Panc1 (cell line): ENCODE measurements at regions not wholly inside any gene's neighbourhood (a gene's known extent, or its start where the extent isn't known, plus 50 kb on each side); places are given as distances from the start of the nearest gene placed in this dataset.
"Not testable (repeated sequence)": the region's sequence is repeated elsewhere in the genome, so short reads cannot be mapped to it uniquely, and the experiment has no call there.

Experiments
- ATAC-seq: fragments of 200-7000 bp; cut with Tn5 transposase; 2 replicates; pipeline ENCODE4 v1.9.1; 2020; ENCODE audit warnings: mild to moderate bottlenecking, moderate library complexity
- BruUV-seq: library from RNA; stranded (reverse); fragments of 400-500 nt; replicated peaks from 2 replicates; lab custom pipeline; 2021; lab: Mats Ljungman, UMichigan
- CTCF ChIA-PET: fragments of 300-600 bp; sonication (Branson Sonifier 250); formaldehyde crosslinking; loops from one replicate; lab custom pipeline; 2022; ENCODE audit warnings: antibody characterized with exemption; lab: Charles Lee
- POLR2A ChIA-PET: fragments of 300-600 bp; sonication (Branson Sonifier 250); formaldehyde crosslinking; loops from one replicate; lab custom pipeline; 2022; ENCODE audit warnings: antibody characterized with exemption; lab: Charles Lee
- DNase-seq: peaks from one replicate; pipeline ENCODE4 v3.0.0-alpha.2; 2010; ENCODE audit warnings: low read depth, low spot score
- H3K27ac ChIP-seq: 2 replicates; pipeline ENCODE4 v1.5.1; 2011; ENCODE audit warnings: mild to moderate bottlenecking, low read length, inconsistent platforms
- H3K27me3 ChIP-seq: fragments of 200-500 bp; sonication (Bioruptor generic); 2 replicates; pipeline ENCODE4 v1.6.0; 2014; ENCODE audit warnings: low read length, inconsistent platforms; ENCODE audit not compliant: control insufficient read depth, insufficient read depth
- H3K36me3 ChIP-seq: fragments of 200-500 bp; sonication (Bioruptor generic); 2 replicates; pipeline ENCODE4 v1.5.1; 2014; ENCODE audit warnings: inconsistent platforms, mild to moderate bottlenecking, low read length, moderate library complexity; ENCODE audit not compliant: control insufficient read depth, insufficient read depth
- H3K4me1 ChIP-seq: 2 replicates; pipeline ENCODE4 v1.5.1; 2011; ENCODE audit warnings: inconsistent platforms, mild to moderate bottlenecking, low read length, moderate library complexity; ENCODE audit not compliant: control insufficient read depth, insufficient read depth
- H3K4me3 ChIP-seq, 2 experiments: 2 replicates each; pipeline ENCODE4 v1.5.1; 2011 to 2012; ENCODE audit warnings: low read depth in 2 of 2, low read length in 2 of 2, mild to moderate bottlenecking in 2 of 2, inconsistent platforms in 1 of 2, moderate library complexity in 1 of 2
- H3K9me3 ChIP-seq: fragments of 200-500 bp; sonication (Bioruptor generic); 2 replicates; pipeline ENCODE4 v1.5.1; 2014; ENCODE audit warnings: low read depth, mild to moderate bottlenecking, inconsistent platforms, low read length, moderate library complexity; ENCODE audit not compliant: control insufficient read depth, insufficient read depth
- in situ Hi-C: cut with HindIII; loops from 2 replicates; pipeline ENCODE4 v1.10.0; 2016; ENCODE audit warnings: low sequenced_read_pairs, low pct_unique_long_range_greater_than_20kb
- intact Hi-C: fragments of 100-400 bp; cut with micrococcal nuclease; formaldehyde crosslinking; loops from one replicate; pipeline ENCODE4 v1.10.0; 2022; ENCODE audit not compliant: unreplicated experiment

DNA sequence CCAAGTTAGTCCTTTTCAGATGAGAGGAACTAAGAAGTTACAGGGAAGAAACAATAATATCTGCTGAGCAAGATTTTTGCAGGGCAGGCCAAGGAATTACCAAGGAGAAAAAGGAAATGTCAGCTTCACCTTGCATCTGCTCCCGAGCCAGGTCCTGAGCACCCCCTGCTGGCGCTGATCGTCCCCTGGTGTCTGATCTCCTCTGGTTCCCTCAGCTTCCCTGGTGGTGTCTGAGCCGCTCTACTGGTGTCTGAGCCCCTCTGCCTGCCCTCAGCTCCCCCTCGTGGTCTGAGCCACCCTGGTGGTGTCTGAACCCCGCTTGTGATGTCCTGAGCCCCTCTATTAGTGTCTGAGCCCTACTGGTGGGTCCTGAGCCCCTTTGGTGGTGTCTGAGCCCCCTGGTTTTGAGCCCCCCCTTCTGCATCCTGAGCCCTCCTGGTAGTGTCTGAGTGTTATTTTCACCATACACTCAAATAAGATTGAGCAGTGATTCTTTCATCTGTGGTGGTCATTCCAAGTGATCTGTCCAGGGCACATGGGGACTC, 196.6 kb upstream of the POTEB2 start:
- POLR2A ChIA-PET, BruUV-seq, CTCF ChIA-PET, in situ Hi-C loops, H3K27ac ChIP-seq, intact Hi-C loops, H3K36me3 ChIP-seq, H3K4me1 ChIP-seq, H3K27me3 ChIP-seq, H3K4me3 ChIP-seq, ATAC-seq, DNase-seq, H3K9me3 ChIP-seq: not testable (repeated sequence)

- H3K4me3 ChIP-seq, BruUV-seq, in situ Hi-C loops, H3K27ac ChIP-seq, H3K9me3 ChIP-seq, H3K27me3 ChIP-seq, ATAC-seq, POLR2A ChIA-PET, H3K4me1 ChIP-seq, DNase-seq, intact Hi-C loops, H3K36me3 ChIP-seq, CTCF ChIA-PET: not testable (repeated sequence)
These were observed 185.8 kb upstream of the POTEB2 start for GRCh38 chr15:21051866-21052265.

- POLR2A ChIA-PET, in situ Hi-C loops, BruUV-seq, DNase-seq, H3K9me3 ChIP-seq, H3K4me1 ChIP-seq, intact Hi-C loops, H3K27ac ChIP-seq, H3K4me3 ChIP-seq, H3K36me3 ChIP-seq, H3K27me3 ChIP-seq, CTCF ChIA-PET, ATAC-seq: not testable (repeated sequence)
These were observed 165.6 kb upstream of the POTEB2 start for GRCh38 chr15:21031703-21032102.

GRCh38 chr15:21029001-21029400, 162.9 kb upstream of the POTEB2 start:
- H3K4me1 ChIP-seq, BruUV-seq, POLR2A ChIA-PET, in situ Hi-C loops, DNase-seq, intact Hi-C loops, H3K27ac ChIP-seq, H3K9me3 ChIP-seq, H3K36me3 ChIP-seq, H3K4me3 ChIP-seq, H3K27me3 ChIP-seq, CTCF ChIA-PET, ATAC-seq: not testable (repeated sequence)

DNA sequence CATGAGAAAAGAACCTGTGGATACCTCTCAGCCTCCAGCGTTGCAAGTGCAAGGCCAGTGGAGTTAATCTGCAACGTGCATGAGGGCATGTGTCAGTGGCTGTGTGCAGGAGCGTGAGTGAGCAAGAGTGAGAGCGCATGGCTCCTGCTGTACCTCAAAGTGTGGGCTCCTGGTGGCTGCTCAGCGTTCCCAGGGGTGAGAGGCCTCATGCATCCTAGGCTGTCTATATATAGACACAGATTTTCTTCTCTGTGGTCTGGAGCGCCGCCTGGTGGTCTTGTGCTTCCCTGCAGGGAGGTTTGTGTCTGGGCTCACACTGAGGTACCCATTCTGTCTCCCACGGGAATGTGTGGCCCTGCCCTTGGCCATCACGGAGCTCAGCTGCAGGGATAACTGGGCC, 161.8 kb upstream of the POTEB2 start:
- in situ Hi-C loops, DNase-seq, intact Hi-C loops, H3K36me3 ChIP-seq, POLR2A ChIA-PET, H3K27me3 ChIP-seq, H3K9me3 ChIP-seq, H3K4me1 ChIP-seq, CTCF ChIA-PET, H3K4me3 ChIP-seq, H3K27ac ChIP-seq, BruUV-seq: not testable (repeated sequence)
- peak; percentile 89 for ATAC-seq

DNA sequence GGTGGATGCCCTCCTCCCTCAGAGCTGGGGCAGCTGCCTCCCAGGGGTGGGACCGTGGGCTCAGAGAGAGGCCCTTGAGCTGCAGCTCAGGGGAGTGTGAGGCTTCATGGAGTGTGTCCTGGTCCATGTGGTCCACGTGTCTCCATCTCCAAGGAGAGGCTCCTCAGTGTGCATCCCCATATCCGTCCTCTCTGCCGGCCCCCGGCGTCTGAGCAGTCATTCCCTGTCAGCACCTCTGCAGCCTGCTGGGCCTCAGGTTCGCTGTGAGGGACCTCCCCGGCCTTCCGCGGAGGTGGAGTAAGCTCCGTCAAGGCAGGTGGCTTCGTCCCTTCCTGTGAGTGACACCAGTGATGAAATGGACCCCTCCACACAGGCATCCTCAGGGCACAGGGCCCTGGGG, 160.7 kb upstream of the POTEB2 start:
- intact Hi-C loops, H3K4me1 ChIP-seq, H3K27me3 ChIP-seq, H3K27ac ChIP-seq, H3K4me3 ChIP-seq, CTCF ChIA-PET, POLR2A ChIA-PET, DNase-seq, in situ Hi-C loops, H3K9me3 ChIP-seq, ATAC-seq, H3K36me3 ChIP-seq, BruUV-seq: not testable (repeated sequence)

GRCh38 chr15:21024235-21024987, 158.3 kb upstream of the POTEB2 start:
- H3K4me1 ChIP-seq, H3K36me3 ChIP-seq, POLR2A ChIA-PET, H3K27me3 ChIP-seq, H3K27ac ChIP-seq, ATAC-seq, BruUV-seq, intact Hi-C loops, CTCF ChIA-PET, in situ Hi-C loops, DNase-seq, H3K4me3 ChIP-seq, H3K9me3 ChIP-seq: not testable (repeated sequence)
